HEK293T (cell line): ENCODE measurements at regions not wholly inside any gene's neighbourhood (a gene's known extent, or its start where the extent isn't known, plus 50 kb on each side); places are given as distances from the start of the nearest gene placed in this dataset.

ENCODE experiments used
- FOXA1 ChIP-seq: fragments of 450-650 bp; IDR thresholded peaks from 2 replicates; pipeline ENCODE4 v1.6.1; 2016; ENCODE audit warnings: mild to moderate bottlenecking
- FOXK2 ChIP-seq: fragments of 450-650 bp; IDR thresholded peaks from 2 replicates; pipeline ENCODE4 v1.6.1; 2016; ENCODE audit warnings: mild to moderate bottlenecking
- LEF1 ChIP-seq: fragments of 450-650 bp; IDR thresholded peaks from 2 replicates; pipeline ENCODE4 v1.6.1; 2017; ENCODE audit warnings: mild to moderate bottlenecking, borderline replicate concordance
- SP1 ChIP-seq: fragments of 450-650 bp; IDR thresholded peaks from 2 replicates; pipeline ENCODE4 v1.6.1; 2017
- SUZ12 ChIP-seq: fragments of 450-650 bp; IDR thresholded peaks from 2 replicates; pipeline ENCODE4 v1.6.1; 2016; ENCODE audit warnings: mild to moderate bottlenecking
- TARDBP ChIP-seq: fragments of 450-650 bp; IDR thresholded peaks from 2 replicates; pipeline ENCODE4 v1.6.1; 2016

DNA sequence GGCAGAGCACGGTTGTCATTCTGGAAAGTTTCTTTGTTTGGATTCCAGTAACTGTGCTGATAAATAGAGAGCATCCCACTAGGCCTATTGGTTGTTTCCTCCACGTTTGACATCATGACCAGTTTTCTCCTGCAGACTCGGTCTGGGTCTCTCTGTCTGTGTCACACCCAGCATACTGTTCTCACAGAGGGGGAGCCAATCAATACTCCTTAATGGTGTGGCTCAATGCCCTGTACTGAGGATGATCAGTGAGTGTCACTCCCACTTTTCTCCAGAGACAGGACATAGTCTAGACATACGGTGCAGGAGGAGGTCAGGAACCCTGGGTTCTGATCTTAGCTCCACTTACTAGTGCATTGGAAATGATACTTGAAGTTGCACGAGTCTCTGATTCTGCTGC, 88.2 kb upstream of the BLID start:
- TF ChIP-seq SUZ12 (no peak), FOXK2 (no peak), SP1 (no peak), LEF1 (no peak), TARDBP (no peak), FOXA1 (no peak)
